A549 (cell line): ENCODE measurements at regions not wholly inside any gene's neighbourhood (a gene's known extent, or its start where the extent isn't known, plus 50 kb on each side); places are given as distances from the start of the nearest gene placed in this dataset.

Experiments used
- ATAC-seq, 2 experiments: fragments of 200-7000 bp in 1 of 2; fragments of >200 bp in 1 of 2; cut with Nextera tagmentation in 1 of 2; cut with Tn5 transposase in 1 of 2; 3 replicates each; pipeline versions ENCODE4 v1.8.0 to v1.9.1; 2018 to 2020; ENCODE audit warnings: mild to moderate bottlenecking in 1 of 2, moderate library complexity in 1 of 2
- CTCF ChIA-PET: fragments of 300-600 bp; sonication (Branson Sonifier 250); formaldehyde crosslinking; extraction: SDS; loops from one replicate; lab custom pipeline; 2021; ENCODE audit warnings: antibody characterized with exemption, inconsistent platforms; lab: Yijun Ruan, JAX
- POLR2A ChIA-PET: fragments of 350-600 bp; formaldehyde crosslinking; extraction: SDS; loops from one replicate; lab custom pipeline; 2021; ENCODE audit warnings: antibody characterized with exemption, inconsistent platforms; lab: Yijun Ruan, JAX
- DNase-seq, 2 experiments: peaks; one replicate each; pipeline versions ENCODE4 v3.0.0 to v3.0.0-alpha.2; 2011 to 2016; ENCODE audit warnings: low read depth in 1 of 2, low spot score in 1 of 2
- FAIRE-seq: peaks from 2 replicates; lab custom pipeline; 2011; peaks lifted over from hg19 to GRCh38; lab: Jason Lieb, UNC
- H3K27ac ChIP-seq, 2 experiments: fragments of >200 bp; sonication (Bioruptor Twin); formaldehyde crosslinking; 3 replicates each; pipeline ENCODE4 v1.5.1; 2016 to 2017
- H3K4me1 ChIP-seq: fragments of >200 bp; sonication (Bioruptor Twin); formaldehyde crosslinking; 3 replicates; pipeline ENCODE4 v1.6.1; 2016
- H3K4me2 ChIP-seq: fragments of >200 bp; sonication (Bioruptor Twin); formaldehyde crosslinking; 3 replicates; pipeline ENCODE4 v1.6.1; 2016
- H3K4me3 ChIP-seq: fragments of >200 bp; sonication (Bioruptor Twin); formaldehyde crosslinking; 3 replicates; pipeline ENCODE4 v1.5.1; 2016
- H3K9me3 ChIP-seq: fragments of >200 bp; sonication (Bioruptor Twin); formaldehyde crosslinking; 3 replicates; pipeline ENCODE4 v1.6.1; 2016
- ATOH8 ChIP-seq: fragments of 250-450 bp; sonication (Bioruptor Pico); IDR thresholded peaks from 2 replicates; pipeline ENCODE4 v1.5.0; 2020; ENCODE audit warnings: low read depth, mild to moderate bottlenecking, moderate library complexity
- BHLHE40 ChIP-seq: IDR thresholded peaks from 2 replicates; pipeline ENCODE4 v1.6.1; 2012; ENCODE audit warnings: low read depth, low read length, inconsistent platforms
- CEBPB ChIP-seq, 2 experiments: fragments of >200 bp in 1 of 2; sonication (Bioruptor Twin) in 1 of 2; formaldehyde crosslinking in 1 of 2; IDR thresholded peaks; 2 replicates each; pipeline ENCODE4 v1.6.1; 2012 to 2016
- CHD2 ChIP-seq: fragments of 150-350 bp; IDR thresholded peaks from 2 replicates; pipeline ENCODE4 v1.6.1; 2014; ENCODE audit warnings: low read length; ENCODE audit not compliant: partially characterized antibody
- CHD4 ChIP-seq: fragments of 200-600 bp; sonication (generic); IDR thresholded peaks from 2 replicates; pipeline ENCODE4 v1.6.1; 2016; ENCODE audit warnings: antibody characterized with exemption, mild to moderate bottlenecking, borderline replicate concordance
- E2F6 ChIP-seq: IDR thresholded peaks from 2 replicates; pipeline ENCODE4 v1.6.1; 2012; ENCODE audit warnings: low read depth, borderline replicate concordance
- EHMT2 ChIP-seq: fragments of 200-600 bp; sonication (generic); IDR thresholded peaks from 2 replicates; pipeline ENCODE4 v1.6.1; 2016; ENCODE audit warnings: antibody characterized with exemption, low read depth, mild to moderate bottlenecking, moderate library complexity
- EP300 ChIP-seq, 2 experiments: fragments of >200 bp; sonication (Bioruptor Twin); formaldehyde crosslinking; IDR thresholded peaks; 2 replicates in 1 of 2; 3 replicates in 1 of 2; pipeline ENCODE4 v1.6.1; 2016 to 2017
- FOSB ChIP-seq: fragments of 250-450 bp; sonication (Bioruptor Pico); IDR thresholded peaks from 2 replicates; pipeline ENCODE4 v1.5.0; 2020; ENCODE audit warnings: mild to moderate bottlenecking, moderate library complexity
- FOSL2 ChIP-seq, 2 experiments: fragments of 450-650 bp in 1 of 2; fragments of >200 bp in 1 of 2; sonication (Bioruptor Twin) in 1 of 2; formaldehyde crosslinking; IDR thresholded peaks; 2 replicates each; pipeline versions ENCODE4 v1.5.0 to v1.6.1; 2016 to 2020; ENCODE audit warnings: mild to moderate bottlenecking in 1 of 2, moderate library complexity in 1 of 2
- GATA3 ChIP-seq: IDR thresholded peaks from 2 replicates; pipeline ENCODE4 v1.6.1; 2012; ENCODE audit warnings: borderline replicate concordance
- HDAC2 ChIP-seq: fragments of 200-600 bp; sonication (generic); IDR thresholded peaks from 2 replicates; pipeline ENCODE4 v1.6.1; 2016
- JUN ChIP-seq, 2 experiments: fragments of >200 bp; sonication (Bioruptor Twin); formaldehyde crosslinking; IDR thresholded peaks; 2 replicates in 1 of 2; 3 replicates in 1 of 2; pipeline ENCODE4 v1.6.1; 2016 to 2017
- JUNB ChIP-seq: fragments of >200 bp; sonication (Bioruptor Twin); formaldehyde crosslinking; IDR thresholded peaks from 2 replicates; pipeline ENCODE4 v1.6.1; 2016
- KDM1A ChIP-seq: fragments of 200-600 bp; sonication (generic); IDR thresholded peaks from 2 replicates; pipeline ENCODE4 v1.6.1; 2016; ENCODE audit warnings: low read depth, mild to moderate bottlenecking
- MAX ChIP-seq: IDR thresholded peaks from 2 replicates; pipeline ENCODE4 v1.6.1; 2012
- MAZ ChIP-seq: fragments of 150-350 bp; IDR thresholded peaks from 2 replicates; pipeline ENCODE4 v1.6.1; 2014; ENCODE audit warnings: antibody characterized with exemption, low read depth, low read length, borderline replicate concordance
- NFE2L2 ChIP-seq: fragments of 150-350 bp; conservative IDR thresholded peaks from 2 replicates; pipeline ENCODE4 v1.6.1; 2014; ENCODE audit warnings: low read length
- PBX3 ChIP-seq: IDR thresholded peaks from 2 replicates; pipeline ENCODE4 v1.6.1; 2012
- PHF8 ChIP-seq: fragments of 200-600 bp; sonication (generic); IDR thresholded peaks from 2 replicates; pipeline ENCODE4 v1.6.1; 2016; ENCODE audit warnings: low read depth, mild to moderate bottlenecking, antibody characterized with exemption, moderate library complexity, borderline replicate concordance
- POLR2A ChIP-seq: IDR thresholded peaks from 2 replicates; pipeline ENCODE4 v1.6.1; 2012; ENCODE audit warnings: mild to moderate bottlenecking, low read length
- RAD21 ChIP-seq, 2 experiments: fragments of >200 bp in 1 of 2; sonication (Bioruptor Twin) in 1 of 2; formaldehyde crosslinking in 1 of 2; IDR thresholded peaks in 1 of 2; conservative IDR thresholded peaks in 1 of 2; 2 replicates in 1 of 2; 3 replicates in 1 of 2; pipeline ENCODE4 v1.6.1; 2012 to 2018; ENCODE audit warnings: inconsistent platforms in 1 of 2
- REST ChIP-seq: fragments of 200-600 bp; sonication (generic); IDR thresholded peaks from 2 replicates; pipeline ENCODE4 v1.6.1; 2016; ENCODE audit warnings: antibody characterized with exemption, mild to moderate bottlenecking, moderate library complexity
- RNF2 ChIP-seq: fragments of 200-600 bp; sonication (generic); IDR thresholded peaks from 2 replicates; pipeline ENCODE4 v1.6.1; 2016; ENCODE audit warnings: low read depth, mild to moderate bottlenecking, antibody characterized with exemption, moderate library complexity, borderline replicate concordance
- SREBF2 ChIP-seq: fragments of 450-650 bp; IDR thresholded peaks from 2 replicates; pipeline ENCODE4 v1.6.1; 2014; ENCODE audit warnings: mild to moderate bottlenecking, moderate library complexity
- USF2 ChIP-seq: fragments of 450-650 bp; IDR thresholded peaks from 2 replicates; pipeline ENCODE4 v1.6.1; 2014; ENCODE audit warnings: antibody characterized with exemption
- ZC3H11A ChIP-seq: fragments of 450-650 bp; IDR thresholded peaks from 2 replicates; pipeline ENCODE4 v1.6.1; 2014; ENCODE audit warnings: antibody characterized with exemption, mild to moderate bottlenecking
- ZNF302 ChIP-seq: fragments of 250-450 bp; sonication (Bioruptor Pico); IDR thresholded peaks from 2 replicates; pipeline ENCODE4 v1.9.0; 2021; ENCODE audit warnings: inconsistent platforms, mild to moderate bottlenecking, moderate library complexity
- ZSCAN20 ChIP-seq: fragments of 250-450 bp; sonication (Bioruptor Pico); IDR thresholded peaks from 2 replicates; pipeline ENCODE4 v1.8.0; 2022; ENCODE audit warnings: mild to moderate bottlenecking, moderate library complexity
- WGBS: methylation state at CpG from one replicate; pipeline ENCODE4 v1.1.6; 2017; ENCODE audit errors: missing lambda C conversion rate; 5-methylcytosine and 5-hydroxymethylcytosine counted together

GRCh38 chr18:38611036-38611964 lies 1045.7 kb upstream of the CELF4 start:
- ChIA-PET CTCF (interaction anchor here (0.6 kb wide), 1 partner anchor 1809 kb away, joined by 4 read pairs; no protein-coding TSS in a partner anchor), POLR2A (no interaction called here)
- 23% methylated on average over 8 of the region's 9 CpGs for WGBS
- no peak overlapping the region for H3K27ac ChIP-seq
- ATAC-seq (no peak), DNase-seq (no peak), FAIRE-seq (no peak)
- H3K9me3 ChIP-seq: no peaks in the 10 kb centered on the region
- no peak overlapping the region for H3K4me2 ChIP-seq
- TF ChIP-seq EP300 (IDR thresholded peaks at IDR 0.05) (no peak), USF2 (no peak), ZSCAN20 (CRISPR knock-in tag) (no peak), ATOH8 (CRISPR knock-in tag) (no peak), ZNF302 (CRISPR knock-in tag) (no peak), FOSB (no peak), MAZ (no peak), JUNB (no peak), CEBPB (IDR thresholded peaks at IDR 0.05) (no peak), SREBF2 (no peak), MAX (no peak), PBX3 (no peak), CHD4 (no peak), RNF2 (no peak), HDAC2 (no peak), CHD2 (no peak), FOSL2 (IDR thresholded peaks at IDR 0.05) (no peak), FOSL2 (CRISPR knock-in tag; IDR thresholded peaks at IDR 0.05) (no peak)
- no peak overlapping the region for H3K4me3 ChIP-seq
- H3K4me1 ChIP-seq: no peaks in the 10 kb centered on the region

GRCh38 chr18:38606841-38607240 lies 1041.2 kb upstream of the CELF4 start:
- ChIA-PET CTCF (no interaction called here), POLR2A (no interaction called here)
- no peak for DNase-seq
- Histone ChIP-seq H3K9me3 (no peaks in the 10 kb centered on the region), H3K27ac (no peak overlapping the region), H3K4me2 (no peak overlapping the region), H3K4me3 (no peak overlapping the region), H3K4me1 (no peaks in the 10 kb centered on the region)
- no peak for ATAC-seq
- 4% methylated on average over 2 of the region's 2 CpGs for WGBS
- no peak for FAIRE-seq
- TF ChIP-seq SREBF2 (no peak), ZC3H11A (no peak), EHMT2 (no peak), PBX3 (no peak), GATA3 (no peak), POLR2A (no peak), BHLHE40 (no peak), PHF8 (no peak), FOSB (no peak), EP300 (IDR thresholded peaks at IDR 0.05) (no peak), REST (no peak), RAD21 (conservative IDR thresholded peaks at IDR 0.05 in 1 of 2, IDR thresholded peaks at IDR 0.05 in 1 of 2) (no peak), E2F6 (no peak), NFE2L2 (no peak), KDM1A (no peak), ZSCAN20 (CRISPR knock-in tag) (no peak), JUN (IDR thresholded peaks at IDR 0.05) (no peak)
